ENCODE measurements at regions not wholly inside any gene's neighbourhood (a gene's known extent, or its start where the extent isn't known, plus 50 kb on each side); places are given as distances from the start of the nearest gene placed in this dataset.

- TF ChIP-seq CTCF (IDR thresholded peaks at IDR 0.05; ENCODE audit: borderline replicate concordance, extremely low read depth, low read length, poor library complexity, severe bottlenecking) (no peak), EZH2 (IDR thresholded peaks at IDR 0.05; ENCODE audit: borderline replicate concordance, low read depth, low read length, severe bottlenecking) (no peak)
Observed at GRCh38 chr5:157942595-157942994, 83.7 kb upstream of the CLINT1 start.
